ENCODE measurements at regions not wholly inside any gene's neighbourhood (a gene's known extent, or its start where the extent isn't known, plus 50 kb on each side); places are given as distances from the start of the nearest gene placed in this dataset.
"Not testable (repeated sequence)": the region's sequence is repeated elsewhere in the genome, so short reads cannot be mapped to it uniquely, and the experiment has no call there.

- 0 out of 2 replicates have a peak, but pooled peaks cover 4% of the 10 kb centered on the region for H3K27me3 ChIP-seq (ENCODE audit: insufficient read depth, low read length)
Measured at GRCh38 chr3:194262925-194263305, 88.2 kb downstream of the CPN2 start.

GRCh38 chr3:194264631-194265504, 86.3 kb downstream of the CPN2 start:
- H3K4me1 ChIP-seq (ENCODE audit: insufficient read depth, low read length); H3K4me3 ChIP-seq (ENCODE audit: low read length); H3K36me3 ChIP-seq (ENCODE audit: insufficient read depth, low read depth, low read length); H3K27me3 ChIP-seq (ENCODE audit: insufficient read depth, low read length); H3K9me3 ChIP-seq (ENCODE audit: insufficient read depth, low read depth, low read length); H3K9ac ChIP-seq (ENCODE audit: low read depth, low read length); H3K27ac ChIP-seq (ENCODE audit: low read length): not testable (repeated sequence)

More at GRCh38 chr3:194262925-194263305, 88.2 kb downstream of the CPN2 start:
- H3K4me1 ChIP-seq (ENCODE audit: insufficient read depth, low read length): no peaks in the 10 kb centered on the region
- H3K4me3 ChIP-seq (ENCODE audit: low read length): no peak overlapping the region
- no peak overlapping the region for H3K27ac ChIP-seq (ENCODE audit: low read length)
- H3K9ac ChIP-seq (ENCODE audit: low read depth, low read length): no peak overlapping the region
- peaks cover 7% of the 10 kb centered on the region for H3K9me3 ChIP-seq (ENCODE audit: insufficient read depth, low read depth, low read length)
- no peaks in the 10 kb centered on the region for H3K36me3 ChIP-seq (ENCODE audit: insufficient read depth, low read depth, low read length)

- Histone ChIP-seq H3K27ac (ENCODE audit: low read length) (no peak overlapping the region), H3K9ac (ENCODE audit: low read depth, low read length) (no peak overlapping the region), H3K4me1 (ENCODE audit: insufficient read depth, low read length) (no peaks in the 10 kb centered on the region), H3K9me3 (ENCODE audit: insufficient read depth, low read depth, low read length) (no peaks in the 10 kb centered on the region), H3K4me3 (ENCODE audit: low read length) (no peak overlapping the region), H3K27me3 (ENCODE audit: insufficient read depth, low read length) (peaks cover 10% of the 10 kb centered on the region), H3K36me3 (ENCODE audit: insufficient read depth, low read depth, low read length) (no peaks in the 10 kb centered on the region)
Measured at GRCh38 chr3:194265505-194265892, 85.6 kb downstream of the CPN2 start.

GRCh38 chr3:194265996-194266964, 84.8 kb downstream of the CPN2 start:
- Histone ChIP-seq H3K4me1 (ENCODE audit: insufficient read depth, low read length) (no peaks in the 10 kb centered on the region), H3K27ac (ENCODE audit: low read length) (no peak overlapping the region), H3K4me3 (ENCODE audit: low read length) (no peak overlapping the region), H3K9ac (ENCODE audit: low read depth, low read length) (no peak overlapping the region), H3K36me3 (ENCODE audit: insufficient read depth, low read depth, low read length) (no peaks in the 10 kb centered on the region), H3K9me3 (ENCODE audit: insufficient read depth, low read depth, low read length) (no peaks in the 10 kb centered on the region), H3K27me3 (ENCODE audit: insufficient read depth, low read length) (peaks cover 10% of the 10 kb centered on the region)

- no peak overlapping the region for H3K27ac ChIP-seq (ENCODE audit: low read length)
- no peaks in the 10 kb centered on the region for H3K36me3 ChIP-seq (ENCODE audit: insufficient read depth, low read depth, low read length)
- no peak overlapping the region for H3K9ac ChIP-seq (ENCODE audit: low read depth, low read length)
- H3K4me1 ChIP-seq (ENCODE audit: insufficient read depth, low read length): no peaks in the 10 kb centered on the region
- peaks cover 10% of the 10 kb centered on the region for H3K27me3 ChIP-seq (ENCODE audit: insufficient read depth, low read length)
- H3K4me3 ChIP-seq (ENCODE audit: low read length): no peak overlapping the region
- no peaks in the 10 kb centered on the region for H3K9me3 ChIP-seq (ENCODE audit: insufficient read depth, low read depth, low read length)
Measured at GRCh38 chr3:194267744-194268653, 83.1 kb downstream of the CPN2 start.

- Histone ChIP-seq H3K27ac (ENCODE audit: low read length) (no peak overlapping the region), H3K4me3 (ENCODE audit: low read length) (no peak overlapping the region), H3K9ac (ENCODE audit: low read depth, low read length) (no peak overlapping the region), H3K9me3 (ENCODE audit: insufficient read depth, low read depth, low read length) (no peaks in the 10 kb centered on the region), H3K4me1 (ENCODE audit: insufficient read depth, low read length) (no peaks in the 10 kb centered on the region), H3K27me3 (ENCODE audit: insufficient read depth, low read length) (peaks cover 10% of the 10 kb centered on the region), H3K36me3 (ENCODE audit: insufficient read depth, low read depth, low read length) (no peaks in the 10 kb centered on the region)
Measured at GRCh38 chr3:194268654-194269512, 82.2 kb downstream of the CPN2 start.

GRCh38 chr3:194269610-194270145, 81.5 kb downstream of the CPN2 start:
- Histone ChIP-seq H3K9ac (ENCODE audit: low read depth, low read length) (no peak overlapping the region), H3K27ac (ENCODE audit: low read length) (no peak overlapping the region), H3K4me1 (ENCODE audit: insufficient read depth, low read length) (0 out of 2 replicates have a peak, but pooled peaks cover 2% of the 10 kb centered on the region), H3K4me3 (ENCODE audit: low read length) (no peak overlapping the region), H3K27me3 (ENCODE audit: insufficient read depth, low read length) (peaks cover 10% of the 10 kb centered on the region), H3K36me3 (ENCODE audit: insufficient read depth, low read depth, low read length) (no peaks in the 10 kb centered on the region), H3K9me3 (ENCODE audit: insufficient read depth, low read depth, low read length) (no peaks in the 10 kb centered on the region)

- Histone ChIP-seq H3K27me3 (ENCODE audit: insufficient read depth, low read length) (peaks cover 10% of the 10 kb centered on the region), H3K27ac (ENCODE audit: low read length) (no peak overlapping the region)
Measured at GRCh38 chr3:194270627-194271459, 80.3 kb downstream of the CPN2 start.

GRCh38 chr3:194271460-194272035, 79.6 kb downstream of the CPN2 start:
- peaks cover 6% of the 10 kb centered on the region for H3K27me3 ChIP-seq (ENCODE audit: insufficient read depth, low read length)
- no peaks in the 10 kb centered on the region for H3K9me3 ChIP-seq (ENCODE audit: insufficient read depth, low read depth, low read length)
- 0 out of 2 replicates have a peak, but pooled peaks cover 5% of the 10 kb centered on the region for H3K4me1 ChIP-seq (ENCODE audit: insufficient read depth, low read length)
- no peak overlapping the region for H3K27ac ChIP-seq (ENCODE audit: low read length)
- no peak overlapping the region for H3K4me3 ChIP-seq (ENCODE audit: low read length)
- H3K36me3 ChIP-seq (ENCODE audit: insufficient read depth, low read depth, low read length): no peaks in the 10 kb centered on the region
- H3K9ac ChIP-seq (ENCODE audit: low read depth, low read length): no peak overlapping the region

More at GRCh38 chr3:194270627-194271459, 80.3 kb downstream of the CPN2 start:
- Histone ChIP-seq H3K4me1 (ENCODE audit: insufficient read depth, low read length) (0 out of 2 replicates have a peak, but pooled peaks cover 5% of the 10 kb centered on the region), H3K4me3 (ENCODE audit: low read length) (no peak overlapping the region), H3K36me3 (ENCODE audit: insufficient read depth, low read depth, low read length) (no peaks in the 10 kb centered on the region), H3K9ac (ENCODE audit: low read depth, low read length) (no peak overlapping the region), H3K9me3 (ENCODE audit: insufficient read depth, low read depth, low read length) (no peaks in the 10 kb centered on the region)
